ENCODE measurements at regions not wholly inside any gene's neighbourhood (a gene's known extent, or its start where the extent isn't known, plus 50 kb on each side); places are given as distances from the start of the nearest gene placed in this dataset.

DNA sequence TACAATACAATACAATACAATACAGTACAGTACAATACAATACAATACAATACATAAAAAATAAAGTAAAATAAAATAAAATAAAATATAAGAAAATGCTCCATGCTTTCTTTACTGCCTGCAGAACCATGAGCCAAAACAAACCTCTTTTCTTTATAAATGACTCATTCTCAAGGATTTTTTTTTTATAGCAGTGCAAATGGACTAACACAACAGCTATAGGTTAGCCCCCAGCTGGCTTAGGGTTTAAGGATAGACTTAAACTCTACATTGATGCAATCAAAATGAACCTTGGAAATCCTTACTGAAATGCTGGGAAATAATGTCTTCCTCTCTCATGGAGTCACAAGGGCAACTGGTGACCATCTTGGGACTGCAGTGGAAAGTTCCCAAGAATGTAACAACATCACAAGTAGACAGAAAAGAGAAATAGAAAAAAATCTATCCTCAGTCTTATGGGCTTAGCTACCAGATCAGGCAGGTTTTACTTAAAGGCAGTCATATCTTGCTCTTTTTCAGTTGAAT, 348.9 kb downstream of the ARL4A start:
- no peak for ATAC-seq (replicated peaks)
- H3K36me3 Mint-ChIP-seq (ENCODE audit: insufficient read depth) = no peaks in the 10 kb centered on the region
- peaks cover 0 to 1% of the 10 kb centered on the region in 2 donors for H3K9me3 Mint-ChIP-seq
- no peaks in the 10 kb centered on the region for H3K27me3 Mint-ChIP-seq
- no peaks in the 10 kb centered on the region for H3K4me1 Mint-ChIP-seq (ENCODE audit: low read depth in 2 of 2)
- H3K27ac Mint-ChIP-seq = no peak overlapping the region
- no peak for DNase-seq
- H3K4me3 Mint-ChIP-seq = no peak overlapping the region

DNA sequence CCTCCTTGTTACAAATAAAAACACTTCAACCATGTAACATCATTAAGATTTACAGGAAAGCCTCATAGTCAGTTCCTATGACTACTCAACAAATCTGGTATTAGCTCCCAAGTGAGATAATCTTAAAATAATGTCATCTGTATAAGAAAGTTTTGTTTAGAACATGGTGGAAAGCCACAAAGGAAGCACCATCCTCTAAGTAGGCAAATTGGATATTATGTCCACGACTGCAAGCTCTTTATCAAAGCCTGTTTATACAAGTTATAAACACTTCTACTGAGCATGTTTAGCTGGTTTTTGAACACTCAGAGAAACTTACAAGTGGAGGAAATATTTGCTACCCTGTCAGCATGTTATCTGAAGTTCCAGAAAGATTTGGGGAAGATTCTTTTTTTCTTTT, 349.8 kb downstream of the ARL4A start:
- Mint-ChIP-seq H3K4me3 (no peak overlapping the region), H3K27me3 (no peaks in the 10 kb centered on the region), H3K4me1 (ENCODE audit: low read depth in 2 of 2) (no peaks in the 10 kb centered on the region), H3K27ac (no peak overlapping the region), H3K9me3 (peaks cover 0 to 1% of the 10 kb centered on the region in 2 donors), H3K36me3 (ENCODE audit: insufficient read depth) (no peaks in the 10 kb centered on the region)
- DNase-seq = no peak
- no peak for ATAC-seq (replicated peaks)

DNA sequence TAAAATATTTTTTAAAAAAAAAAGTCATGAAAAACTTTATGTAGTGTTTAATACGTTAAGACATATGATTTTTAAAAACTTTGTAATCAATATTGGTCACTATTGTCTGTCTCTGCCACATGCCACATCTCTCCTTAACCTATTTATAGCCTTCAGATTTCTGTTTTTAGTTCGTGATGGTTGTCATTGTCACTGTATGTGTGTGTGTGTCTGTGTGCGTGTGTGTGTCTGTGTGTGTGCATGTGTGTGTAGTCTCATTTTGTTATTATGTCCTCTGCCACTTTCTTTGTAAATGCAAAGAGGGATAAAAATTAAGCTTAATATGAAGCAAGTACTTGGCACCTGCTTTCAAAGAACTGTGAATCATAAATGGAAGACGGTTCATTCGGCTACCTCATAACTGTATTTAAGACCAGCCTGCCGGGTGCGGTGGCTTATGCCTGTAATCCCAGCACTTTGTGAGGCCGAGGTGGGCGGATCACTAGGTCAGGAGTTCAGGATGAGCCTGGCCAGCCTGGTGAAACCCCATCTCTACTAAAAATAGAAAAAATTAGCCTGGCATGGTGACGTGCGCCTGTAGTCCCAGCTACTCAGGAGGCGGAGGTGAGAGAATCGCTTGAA, 354.0 kb downstream of the ARL4A start:
- no peak overlapping the region for H3K27ac Mint-ChIP-seq
- no peak overlapping the region for H3K4me3 Mint-ChIP-seq
- no peaks in the 10 kb centered on the region for H3K9me3 Mint-ChIP-seq
- no peak for DNase-seq
- H3K4me1 Mint-ChIP-seq (ENCODE audit: low read depth in 2 of 2) = no peaks in the 10 kb centered on the region
- peaks cover 12 to 19% of the 10 kb centered on the region in 2 donors for H3K27me3 Mint-ChIP-seq
- ATAC-seq (replicated peaks) = no peak
- H3K36me3 Mint-ChIP-seq (ENCODE audit: insufficient read depth) = no peaks in the 10 kb centered on the region

DNA sequence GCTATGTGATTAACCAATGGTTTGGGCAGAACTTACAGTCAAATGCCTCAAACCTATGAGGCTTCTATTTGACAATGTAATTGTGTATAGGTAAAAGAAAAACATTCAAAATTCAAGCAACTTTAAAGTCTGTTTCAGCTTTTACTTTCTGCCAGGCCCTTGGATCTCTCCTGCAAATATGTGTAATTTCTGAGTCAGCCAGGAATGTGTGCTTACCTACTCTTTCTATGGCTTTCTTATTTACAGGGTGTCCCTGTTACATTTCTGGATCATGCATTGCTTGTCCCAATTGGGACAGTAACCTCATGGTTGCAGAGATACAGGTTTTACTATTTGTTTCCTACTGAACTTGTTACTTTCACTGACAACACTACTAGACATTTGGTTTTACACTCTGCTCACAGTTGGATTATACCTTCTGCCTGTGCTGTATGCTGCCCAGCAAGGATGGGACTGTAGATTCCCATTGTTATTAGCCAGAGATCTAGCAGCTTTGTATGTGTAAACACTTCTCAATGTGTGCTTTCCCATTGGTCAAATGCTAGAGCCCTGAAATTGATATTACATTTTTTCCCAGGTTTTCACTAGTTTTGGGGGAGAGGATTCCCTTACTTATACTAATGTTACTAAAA, 355.3 kb downstream of the ARL4A start:
- no peak overlapping the region for H3K27ac Mint-ChIP-seq

DNA sequence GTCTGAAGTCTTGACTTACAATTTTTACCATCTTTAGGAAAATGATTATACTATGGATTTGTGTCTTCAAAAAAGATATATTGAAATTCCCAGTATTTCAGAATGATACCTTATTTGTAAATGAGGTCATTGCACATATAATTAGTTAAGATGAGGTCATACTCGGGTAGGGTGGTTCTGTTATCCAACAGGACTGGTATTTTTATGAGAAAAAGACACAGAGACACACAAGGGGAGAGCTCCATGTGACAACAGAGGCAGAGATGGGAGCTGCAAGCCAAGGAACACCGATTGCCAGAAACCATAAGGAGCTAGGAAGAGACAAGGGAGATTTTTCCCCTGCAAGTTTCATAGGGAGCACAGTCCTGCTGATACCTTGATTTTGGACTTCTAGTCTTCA, 356.9 kb downstream of the ARL4A start:
- Mint-ChIP-seq H3K27me3 (peaks cover 12 to 19% of the 10 kb centered on the region in 2 donors), H3K4me3 (no peak overlapping the region), H3K36me3 (ENCODE audit: insufficient read depth) (no peaks in the 10 kb centered on the region), H3K27ac (no peak overlapping the region), H3K4me1 (ENCODE audit: low read depth in 2 of 2) (no peaks in the 10 kb centered on the region), H3K9me3 (no peaks in the 10 kb centered on the region)
- ATAC-seq (replicated peaks) (no peak), DNase-seq (no peak)

More for the DNA sequence above, 355.3 kb downstream of the ARL4A start:
- Mint-ChIP-seq H3K27me3 (peaks cover 12 to 19% of the 10 kb centered on the region in 2 donors), H3K36me3 (ENCODE audit: insufficient read depth) (no peaks in the 10 kb centered on the region), H3K4me1 (ENCODE audit: low read depth in 2 of 2) (no peaks in the 10 kb centered on the region), H3K4me3 (no peak overlapping the region), H3K9me3 (no peaks in the 10 kb centered on the region)
- no peak for ATAC-seq (replicated peaks)
- no peak for DNase-seq

DNA sequence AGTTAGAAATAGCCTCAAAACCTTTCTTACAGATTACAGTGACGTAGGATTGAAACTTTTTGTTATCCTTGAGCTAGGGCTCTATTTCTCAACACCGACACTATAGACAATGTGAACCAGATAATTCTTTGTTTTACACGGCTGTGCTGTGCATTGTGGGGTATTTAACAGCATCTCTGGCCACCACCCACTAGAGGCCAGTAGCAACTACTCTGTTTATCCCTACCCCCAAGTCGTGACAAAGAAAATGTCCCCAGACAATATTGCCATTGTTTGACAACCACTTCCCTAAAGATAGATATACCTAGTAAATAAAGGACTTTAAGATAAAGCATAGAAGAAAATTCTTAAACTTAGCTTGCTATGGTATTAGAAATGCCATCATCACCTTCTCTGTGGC, 359.6 kb downstream of the ARL4A start:
- no peak for ATAC-seq (replicated peaks)
- H3K36me3 Mint-ChIP-seq (ENCODE audit: insufficient read depth) = no peaks in the 10 kb centered on the region
- DNase-seq = no peak

DNA sequence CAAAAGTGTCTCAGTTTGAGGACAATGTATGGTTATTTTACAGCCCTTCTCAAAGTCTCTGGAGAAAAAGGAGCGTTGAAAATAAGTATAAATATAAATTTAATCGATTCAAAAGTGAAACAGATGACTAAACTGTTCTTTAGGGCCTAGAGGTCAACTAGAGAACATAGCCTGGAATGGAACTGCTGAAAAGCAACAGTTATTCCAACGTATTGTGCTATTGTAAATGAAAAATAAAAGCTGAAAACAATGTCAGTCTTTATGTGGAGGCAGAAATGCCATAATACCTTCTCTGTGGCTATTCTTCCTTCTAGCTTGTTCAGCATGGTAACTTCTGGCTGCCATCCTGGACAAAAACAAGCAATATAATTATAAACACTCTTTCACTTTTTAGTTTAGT, 362.5 kb downstream of the ARL4A start:
- ATAC-seq (replicated peaks) (no peak), DNase-seq (no peak)
- Mint-ChIP-seq H3K4me3 (no peak overlapping the region), H3K9me3 (no peaks in the 10 kb centered on the region), H3K4me1 (ENCODE audit: low read depth in 2 of 2) (no peaks in the 10 kb centered on the region), H3K27me3 (no peaks in the 10 kb centered on the region), H3K27ac (no peak overlapping the region), H3K36me3 (ENCODE audit: insufficient read depth) (no peaks in the 10 kb centered on the region)

More for the DNA sequence above, 359.6 kb downstream of the ARL4A start:
- Mint-ChIP-seq H3K4me3 (no peak overlapping the region), H3K27me3 (peaks cover 12 to 19% of the 10 kb centered on the region in 2 donors), H3K4me1 (ENCODE audit: low read depth in 2 of 2) (no peaks in the 10 kb centered on the region), H3K9me3 (no peaks in the 10 kb centered on the region), H3K27ac (no peak overlapping the region)

DNA sequence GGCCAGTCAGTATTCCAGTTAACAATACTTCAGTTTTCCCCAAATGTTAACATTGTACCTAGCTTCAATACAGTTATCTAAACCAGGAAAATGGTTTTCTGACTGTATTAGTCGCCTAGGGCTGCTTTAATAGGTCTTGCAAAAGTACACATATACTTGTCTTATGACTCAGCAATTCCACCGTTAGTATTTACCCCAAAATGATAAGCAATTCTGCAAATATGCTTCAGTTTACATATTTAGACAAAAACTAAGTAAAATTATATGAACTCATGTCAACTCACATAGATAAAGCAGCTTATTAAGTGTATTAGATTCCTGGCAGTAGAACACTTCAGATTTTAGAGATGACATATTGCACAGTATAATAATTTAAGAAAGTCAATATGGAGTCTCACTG, 363.3 kb downstream of the ARL4A start:
- Mint-ChIP-seq H3K9me3 (no peaks in the 10 kb centered on the region), H3K4me3 (no peak overlapping the region), H3K36me3 (ENCODE audit: insufficient read depth) (no peaks in the 10 kb centered on the region), H3K27me3 (no peaks in the 10 kb centered on the region), H3K4me1 (ENCODE audit: low read depth in 2 of 2) (no peaks in the 10 kb centered on the region), H3K27ac (no peak overlapping the region)
- no peak for ATAC-seq (replicated peaks)
- no peak for DNase-seq

DNA sequence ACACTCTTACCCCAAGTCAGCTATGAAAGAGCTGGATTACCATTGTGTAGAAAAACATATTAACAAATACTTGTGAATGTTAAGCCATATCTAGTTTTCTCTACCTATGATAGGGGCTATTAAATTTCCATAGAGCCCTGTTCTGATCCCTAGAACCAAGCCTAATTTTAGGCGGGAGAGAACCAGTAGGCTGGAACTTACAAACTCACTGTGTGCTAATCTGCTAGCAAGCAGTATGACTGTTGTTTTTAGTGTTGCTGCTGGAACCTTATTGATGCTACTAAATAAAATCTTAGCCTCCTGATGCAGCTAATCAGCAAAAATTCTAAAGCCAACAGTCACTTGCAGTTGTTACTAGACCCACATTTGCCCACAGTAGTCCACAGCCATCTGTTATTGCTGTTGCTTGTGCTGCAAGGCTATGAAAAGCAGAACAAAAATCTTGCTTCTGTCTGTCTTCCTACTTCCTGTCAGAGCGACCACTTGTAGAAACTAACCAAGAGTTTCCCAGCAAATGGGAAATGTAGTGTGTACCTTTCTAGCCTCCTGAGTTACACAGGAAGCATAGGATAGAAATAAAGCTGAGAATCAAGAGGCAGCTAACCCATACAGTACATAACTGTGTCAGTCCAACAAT, 368.4 kb downstream of the ARL4A start:
- Mint-ChIP-seq H3K36me3 (ENCODE audit: insufficient read depth) (no peaks in the 10 kb centered on the region), H3K27me3 (no peaks in the 10 kb centered on the region), H3K9me3 (no peaks in the 10 kb centered on the region), H3K4me3 (no peak overlapping the region), H3K4me1 (ENCODE audit: low read depth in 2 of 2) (peaks cover 6 to 9% of the 10 kb centered on the region in 2 donors), H3K27ac (no peak overlapping the region)
- ATAC-seq (replicated peaks) (no peak), DNase-seq (no peak)

DNA sequence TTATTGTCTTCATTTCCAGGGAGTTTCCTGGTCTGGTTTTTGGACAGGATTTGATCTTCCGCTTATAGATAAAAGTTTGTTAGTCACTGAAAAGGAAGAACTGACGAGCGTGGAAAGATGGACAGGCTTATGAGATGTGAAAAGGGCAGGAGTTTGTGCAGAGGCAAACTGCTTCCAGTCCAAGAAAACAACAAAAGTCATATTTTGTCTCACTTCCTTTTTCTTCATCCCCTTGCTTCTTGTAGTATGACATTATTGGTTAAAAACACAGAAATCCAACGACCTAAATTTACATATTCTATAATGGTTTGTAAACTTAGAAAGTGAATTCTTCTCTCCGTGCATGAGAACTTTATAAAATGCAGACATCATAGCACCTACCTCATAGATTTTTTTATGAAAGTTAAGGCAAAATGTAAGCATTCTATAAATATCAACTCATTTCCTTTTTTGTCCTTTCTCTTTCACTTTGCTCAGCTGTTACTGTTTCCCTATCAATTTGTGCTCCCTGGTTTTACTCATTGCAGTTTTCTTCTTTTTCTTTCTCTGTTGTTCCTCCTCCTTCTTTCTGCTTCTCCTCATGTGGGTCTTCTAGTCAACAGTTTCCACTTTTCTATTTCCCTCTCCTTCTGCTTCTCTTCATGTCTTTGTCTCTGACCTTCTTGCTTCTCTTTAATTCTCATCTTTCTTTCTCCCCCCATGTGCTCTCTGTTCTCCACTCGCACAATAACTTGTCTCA, 370.2 kb downstream of the ARL4A start:
- peak overlapping the region; percentile 9 to 40 for H3K4me3 Mint-ChIP-seq
- H3K27me3 Mint-ChIP-seq = no peaks in the 10 kb centered on the region
- peaks cover 6 to 9% of the 10 kb centered on the region in 2 donors for H3K4me1 Mint-ChIP-seq (ENCODE audit: low read depth in 2 of 2)
- H3K36me3 Mint-ChIP-seq (ENCODE audit: insufficient read depth) = no peaks in the 10 kb centered on the region
- no peak overlapping the region for H3K27ac Mint-ChIP-seq
- ATAC-seq (replicated peaks) (no peak), DNase-seq (no peak)
- no peaks in the 10 kb centered on the region for H3K9me3 Mint-ChIP-seq

DNA sequence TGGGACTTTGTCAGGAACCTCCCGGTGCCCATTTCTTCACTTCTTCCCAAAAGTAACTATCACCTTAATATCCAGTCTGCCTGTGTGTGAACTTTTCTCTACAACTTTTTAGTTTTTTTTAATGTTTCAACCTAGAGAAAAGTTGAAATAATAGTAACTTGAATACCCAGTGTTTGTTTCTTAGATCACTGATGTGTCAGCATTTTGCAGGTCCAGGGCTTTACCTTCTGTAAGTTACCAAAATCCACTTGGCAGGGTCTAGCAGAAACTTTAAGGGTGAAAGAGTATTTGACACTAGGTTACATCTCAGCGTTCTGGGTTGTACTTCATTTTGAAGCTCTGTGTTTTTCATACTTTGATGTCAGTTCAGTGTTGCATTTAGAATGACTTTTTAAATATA, 372.7 kb downstream of the ARL4A start:
- Mint-ChIP-seq H3K4me1 (ENCODE audit: low read depth in 2 of 2) (peaks cover 6 to 9% of the 10 kb centered on the region in 2 donors), H3K36me3 (ENCODE audit: insufficient read depth) (no peaks in the 10 kb centered on the region), H3K4me3 (no peak overlapping the region), H3K27ac (no peak overlapping the region), H3K9me3 (no peaks in the 10 kb centered on the region), H3K27me3 (peaks cover 0 to under 1% of the 10 kb centered on the region in 2 donors)
- DNase-seq = no peak
- no peak for ATAC-seq (replicated peaks)

DNA sequence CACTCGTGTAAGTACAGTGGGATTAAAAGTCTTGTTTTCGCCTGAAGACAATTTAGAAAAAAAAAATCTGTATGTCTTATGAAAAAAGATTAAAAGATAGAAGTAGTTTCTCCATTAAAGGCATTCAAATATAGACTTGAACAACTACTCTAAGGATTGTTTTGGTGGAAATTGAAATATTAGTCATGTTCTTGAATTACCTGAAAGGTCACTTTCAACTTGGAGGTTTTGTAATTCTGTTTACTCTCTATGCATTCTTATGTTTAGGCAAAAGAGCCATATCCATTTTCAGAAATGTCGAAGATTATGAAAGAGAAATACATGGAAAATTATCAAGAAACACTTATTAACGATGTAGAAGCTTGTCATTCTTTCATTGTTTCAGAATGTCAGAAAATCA, 373.7 kb downstream of the ARL4A start:
- peaks cover 4% of the 10 kb centered on the region for H3K36me3 Mint-ChIP-seq (ENCODE audit: insufficient read depth)
- H3K27me3 Mint-ChIP-seq = peaks cover 0 to 5% of the 10 kb centered on the region in 2 donors
- ATAC-seq (replicated peaks) (no peak), DNase-seq (no peak)
- H3K27ac Mint-ChIP-seq = no peak overlapping the region
- no peak overlapping the region for H3K4me3 Mint-ChIP-seq
- H3K9me3 Mint-ChIP-seq = no peaks in the 10 kb centered on the region
- H3K4me1 Mint-ChIP-seq (ENCODE audit: low read depth in 2 of 2) = peaks cover 6 to 9% of the 10 kb centered on the region in 2 donors

DNA sequence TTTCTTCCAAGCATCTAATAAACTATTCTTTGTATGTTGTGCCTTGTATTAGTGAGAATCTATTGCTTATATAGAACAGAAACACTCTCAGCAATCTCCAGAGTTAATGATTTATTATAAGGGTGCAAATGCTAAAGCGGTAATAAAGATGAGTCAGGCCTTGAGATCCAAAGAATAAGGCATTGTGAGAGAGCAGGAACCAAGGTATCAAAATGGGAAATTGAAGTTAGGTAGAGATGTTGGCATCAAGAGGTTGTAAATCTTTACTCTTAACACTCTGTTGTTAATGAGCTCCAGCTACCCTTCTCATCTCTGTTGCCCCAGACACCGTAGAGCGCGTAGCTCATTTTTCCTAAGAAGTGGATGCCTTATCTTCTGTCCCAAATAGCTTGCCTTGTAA, 375.2 kb downstream of the ARL4A start:
- peaks cover 0 to 5% of the 10 kb centered on the region in 2 donors for H3K27me3 Mint-ChIP-seq
- ATAC-seq (replicated peaks) = no peak
- H3K4me3 Mint-ChIP-seq = no peak overlapping the region
- peaks cover 4% of the 10 kb centered on the region for H3K36me3 Mint-ChIP-seq (ENCODE audit: insufficient read depth)
- H3K4me1 Mint-ChIP-seq (ENCODE audit: low read depth in 2 of 2) = peaks cover 3 to 5% of the 10 kb centered on the region in 2 donors
- no peak for DNase-seq
- H3K9me3 Mint-ChIP-seq = no peaks in the 10 kb centered on the region
- H3K27ac Mint-ChIP-seq = no peak overlapping the region

All from effector memory CD8-positive, alpha-beta T cell (primary cell).